ENCODE measurements at regions not wholly inside any gene's neighbourhood (a gene's known extent, or its start where the extent isn't known, plus 50 kb on each side); places are given as distances from the start of the nearest gene placed in this dataset.

DNA sequence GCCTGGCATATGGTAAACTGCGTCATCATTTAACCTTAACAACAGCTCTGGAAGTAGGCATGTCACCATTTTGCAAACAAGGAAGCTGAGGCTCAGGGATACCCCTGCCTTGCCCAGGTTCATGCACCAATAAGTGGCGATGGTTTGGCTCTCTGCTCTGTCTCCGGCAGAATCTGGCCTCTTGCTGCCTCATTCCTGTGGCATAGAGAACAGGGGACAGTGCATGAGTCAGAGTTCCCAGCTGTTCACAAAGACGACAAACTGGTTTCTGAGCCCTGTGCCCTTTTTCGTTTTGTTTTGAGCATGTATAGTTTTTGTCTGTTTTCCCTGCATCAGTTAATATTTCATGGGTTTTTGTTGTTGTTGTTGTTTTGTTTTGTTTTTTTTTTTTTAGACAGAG, 236.8 kb downstream of the OPA1 start:
- Histone ChIP-seq H3K4me1 (ENCODE audit: control insufficient read depth, insufficient read depth, low read length) (peaks cover 8% of the 10 kb centered on the region), H3K4me3 (ENCODE audit: low read length) (no peak overlapping the region), H3K9me3 (ENCODE audit: control insufficient read depth, low read length) (no peaks in the 10 kb centered on the region), H3K27ac (ENCODE audit: low read length) (no peak overlapping the region), H3K27me3 (ENCODE audit: control insufficient read depth, insufficient read depth) (no peaks in the 10 kb centered on the region)
- ATAC-seq: no peak
- WGBS: 87% methylated on average over 5 of the region's 5 CpGs
- intact Hi-C loops (cut with DNase I): no loop called here
- DNase-seq: no peak

DNA sequence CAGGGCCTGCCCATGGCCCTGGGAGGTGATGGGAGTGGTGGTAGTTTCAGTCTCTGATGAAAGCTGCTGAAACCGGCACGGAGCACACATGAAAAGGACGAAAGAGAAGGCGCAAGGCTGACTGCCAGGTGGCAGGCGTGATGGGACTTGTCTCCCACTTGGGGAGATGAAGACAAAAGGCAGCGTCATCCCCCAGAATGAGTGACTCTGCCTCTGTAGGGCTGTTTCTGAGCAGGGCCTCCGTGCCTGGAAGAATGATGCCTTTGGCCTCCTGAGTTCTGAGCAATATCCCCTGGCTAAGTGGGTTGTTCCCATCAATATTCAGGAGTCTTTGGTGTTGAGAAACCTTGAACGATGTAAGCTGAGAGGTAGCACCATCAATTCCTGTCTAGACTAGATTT, 237.8 kb downstream of the OPA1 start:
- whole genome bisulfite sequencing: 97% methylated on average over 8 of the region's 8 CpGs
- no peak overlapping the region for H3K27ac ChIP-seq (ENCODE audit: low read length)
- DNase-seq: no peak
- intact Hi-C loops (cut with DNase I): no loop called here
- ATAC-seq: no peak
- no peaks in the 10 kb centered on the region for H3K27me3 ChIP-seq (ENCODE audit: control insufficient read depth, insufficient read depth)
- H3K4me1 ChIP-seq (ENCODE audit: control insufficient read depth, insufficient read depth, low read length): peaks cover 8% of the 10 kb centered on the region
- no peaks in the 10 kb centered on the region for H3K9me3 ChIP-seq (ENCODE audit: control insufficient read depth, low read length)
- H3K4me3 ChIP-seq (ENCODE audit: low read length): no peak overlapping the region

GRCh38 chr3:193831495-193832455, 238.8 kb downstream of the OPA1 start:
- Histone ChIP-seq H3K27ac (ENCODE audit: low read length) (no peak overlapping the region), H3K27me3 (ENCODE audit: control insufficient read depth, insufficient read depth) (no peaks in the 10 kb centered on the region), H3K4me1 (ENCODE audit: control insufficient read depth, insufficient read depth, low read length) (peaks cover 8% of the 10 kb centered on the region), H3K4me3 (ENCODE audit: low read length) (no peak overlapping the region), H3K9me3 (ENCODE audit: control insufficient read depth, low read length) (no peaks in the 10 kb centered on the region)
- intact Hi-C loops (cut with DNase I): no loop called here
- WGBS: 80% methylated on average over 24 of the region's 24 CpGs
- DNase-seq (no peak), ATAC-seq (peak; percentile 46 to 51)

DNA sequence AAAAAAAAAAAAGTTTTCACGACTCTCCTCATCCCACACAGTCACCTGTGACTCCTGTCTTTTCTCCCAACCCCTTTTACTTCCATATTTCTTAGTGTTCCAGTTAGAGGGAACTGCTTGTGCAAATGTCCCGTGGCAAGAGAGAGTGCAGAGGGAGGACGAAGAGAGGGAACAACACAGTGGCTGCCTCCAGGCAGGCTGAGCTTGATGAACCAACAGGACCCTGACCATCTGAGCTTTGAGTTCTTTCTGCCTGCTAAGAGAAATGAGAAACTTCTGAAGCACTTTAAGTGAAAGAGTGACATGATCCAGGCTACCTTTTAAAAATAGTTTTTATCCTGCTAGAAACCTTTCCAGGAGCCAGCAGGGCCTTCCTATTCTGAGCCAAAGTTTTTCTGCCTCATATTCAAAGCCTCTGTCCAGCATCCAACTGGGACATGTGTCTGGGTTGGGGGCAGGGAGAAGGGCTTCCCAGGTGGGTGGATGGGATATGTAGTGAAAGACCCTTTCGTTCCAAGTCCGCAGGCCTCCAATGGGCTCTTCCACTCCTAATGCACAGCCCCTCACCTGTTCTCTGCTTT, 239.9 kb downstream of the OPA1 start:
- no peak for DNase-seq
- no peak overlapping the region for H3K27ac ChIP-seq (ENCODE audit: low read length)
- H3K4me1 ChIP-seq (ENCODE audit: control insufficient read depth, insufficient read depth, low read length): peaks cover 8% of the 10 kb centered on the region
- WGBS: 86% methylated on average over 5 of the region's 5 CpGs
- ATAC-seq: no peak
- H3K4me3 ChIP-seq (ENCODE audit: low read length): no peak overlapping the region
- no peaks in the 10 kb centered on the region for H3K27me3 ChIP-seq (ENCODE audit: control insufficient read depth, insufficient read depth)
- H3K9me3 ChIP-seq (ENCODE audit: control insufficient read depth, low read length): no peaks in the 10 kb centered on the region
- intact Hi-C loops (cut with DNase I): no loop called here

DNA sequence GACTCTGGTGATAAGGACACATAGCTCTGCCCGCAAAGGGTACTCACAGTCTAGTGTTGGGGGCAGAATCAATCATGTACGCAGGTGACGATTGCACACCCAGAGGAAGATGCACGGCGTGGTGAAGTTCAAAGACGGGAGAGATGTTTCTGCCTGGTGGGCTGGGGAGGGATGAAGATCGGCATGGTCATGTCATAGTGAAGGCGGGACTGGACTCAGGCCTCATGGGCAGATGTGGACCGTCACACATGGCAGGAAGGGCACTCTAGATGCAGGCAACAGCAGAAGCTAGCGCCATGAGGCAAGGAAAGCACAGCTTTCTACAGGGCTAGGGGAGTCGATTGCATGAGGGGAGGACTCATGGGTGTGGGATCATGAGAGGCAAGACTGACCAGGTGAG, 240.6 kb downstream of the OPA1 start:
- ATAC-seq: no peak
- Histone ChIP-seq H3K27me3 (ENCODE audit: control insufficient read depth, insufficient read depth) (no peaks in the 10 kb centered on the region), H3K4me3 (ENCODE audit: low read length) (no peak overlapping the region), H3K4me1 (ENCODE audit: control insufficient read depth, insufficient read depth, low read length) (peaks cover 8% of the 10 kb centered on the region), H3K27ac (ENCODE audit: low read length) (no peak overlapping the region), H3K9me3 (ENCODE audit: control insufficient read depth, low read length) (no peaks in the 10 kb centered on the region)
- intact Hi-C loops (cut with DNase I): no loop called here
- WGBS: 97% methylated on average over 11 of the region's 11 CpGs
- DNase-seq: no peak

- no peaks in the 10 kb centered on the region for H3K27me3 ChIP-seq (ENCODE audit: control insufficient read depth, insufficient read depth)
- peaks cover 8% of the 10 kb centered on the region for H3K4me1 ChIP-seq (ENCODE audit: control insufficient read depth, insufficient read depth, low read length)
- intact Hi-C loops (cut with DNase I): no loop called here
- WGBS: 98% methylated on average over 6 of the region's 6 CpGs
- H3K27ac ChIP-seq (ENCODE audit: low read length): no peak overlapping the region
- ATAC-seq: no peak
- H3K4me3 ChIP-seq (ENCODE audit: low read length): no peak overlapping the region
- DNase-seq: no peak
- H3K9me3 ChIP-seq (ENCODE audit: control insufficient read depth, low read length): no peaks in the 10 kb centered on the region
These were observed 242.4 kb downstream of the OPA1 start for GRCh38 chr3:193835414-193835813.

GRCh38 chr3:193836511-193836910, 243.5 kb downstream of the OPA1 start:
- Histone ChIP-seq H3K4me1 (ENCODE audit: control insufficient read depth, insufficient read depth, low read length) (peaks cover 10% of the 10 kb centered on the region), H3K27me3 (ENCODE audit: control insufficient read depth, insufficient read depth) (no peaks in the 10 kb centered on the region), H3K4me3 (ENCODE audit: low read length) (no peak overlapping the region), H3K27ac (ENCODE audit: low read length) (no peak overlapping the region), H3K9me3 (ENCODE audit: control insufficient read depth, low read length) (no peaks in the 10 kb centered on the region)
- intact Hi-C loops (cut with DNase I): no loop called here
- WGBS: 39% methylated on average over 2 of the region's 2 CpGs
- DNase-seq: no peak
- ATAC-seq: no peak

DNA sequence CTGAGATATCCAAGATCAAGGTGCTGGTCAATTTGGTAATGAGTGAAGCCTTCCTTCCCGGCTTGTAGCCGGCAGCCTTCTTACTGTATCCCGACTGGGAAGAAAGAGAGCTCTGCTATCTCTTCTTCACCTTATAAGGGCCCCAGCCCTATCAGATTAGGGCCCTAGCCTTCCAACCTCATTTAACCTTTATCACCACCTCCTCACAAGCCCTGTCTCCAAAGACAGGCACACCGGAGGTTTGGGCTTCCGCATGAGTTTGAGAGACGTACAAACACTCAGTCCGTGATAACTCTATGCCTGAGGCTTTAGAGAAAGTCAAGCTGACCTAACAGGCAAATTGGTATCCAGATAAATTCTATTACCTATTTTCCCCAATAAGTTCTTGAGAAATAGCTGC, 243.9 kb downstream of the OPA1 start:
- ATAC-seq (no peak), DNase-seq (no peak)
- H3K4me3 ChIP-seq (ENCODE audit: low read length): no peak overlapping the region
- H3K9me3 ChIP-seq (ENCODE audit: control insufficient read depth, low read length): no peaks in the 10 kb centered on the region
- H3K27me3 ChIP-seq (ENCODE audit: control insufficient read depth, insufficient read depth): no peaks in the 10 kb centered on the region
- no peak overlapping the region for H3K27ac ChIP-seq (ENCODE audit: low read length)
- intact Hi-C loops (cut with DNase I): no loop called here
- WGBS: 71% methylated on average over 7 of the region's 7 CpGs
- H3K4me1 ChIP-seq (ENCODE audit: control insufficient read depth, insufficient read depth, low read length): peaks cover 9% of the 10 kb centered on the region

DNA sequence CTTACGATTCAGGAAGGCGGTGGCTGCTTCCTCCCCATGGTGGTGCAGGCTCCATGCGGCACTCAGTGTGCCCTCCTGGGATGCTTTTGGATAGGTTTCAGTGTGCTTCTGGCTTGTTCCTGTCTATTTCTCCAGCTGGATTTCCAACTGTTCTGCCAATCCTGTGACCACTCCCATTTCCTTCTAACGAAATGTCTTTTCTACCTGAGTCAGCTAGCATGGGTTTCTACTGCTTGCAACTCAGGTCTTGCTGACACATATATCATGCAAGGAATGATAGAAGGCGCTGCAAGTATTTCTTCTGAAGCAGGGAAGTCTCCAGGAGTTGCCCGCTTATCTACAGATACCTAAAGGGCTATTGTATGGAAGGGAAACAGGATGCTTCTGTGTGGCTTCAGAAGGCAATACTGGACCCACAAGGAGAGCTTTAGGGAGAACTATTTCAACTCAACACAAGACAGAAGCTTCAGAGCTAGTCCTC, 244.4 kb downstream of the OPA1 start:
- Histone ChIP-seq H3K9me3 (ENCODE audit: control insufficient read depth, low read length) (no peaks in the 10 kb centered on the region), H3K27me3 (ENCODE audit: control insufficient read depth, insufficient read depth) (no peaks in the 10 kb centered on the region), H3K27ac (ENCODE audit: low read length) (no peak overlapping the region), H3K4me3 (ENCODE audit: low read length) (no peak overlapping the region), H3K4me1 (ENCODE audit: control insufficient read depth, insufficient read depth, low read length) (peaks cover 5% of the 10 kb centered on the region)
- intact Hi-C loops (cut with DNase I): no loop called here
- DNase-seq (no peak), ATAC-seq (peak in 1 of 2 donors; percentile 28)
- WGBS: 76% methylated on average over 6 of the region's 6 CpGs

GRCh38 chr3:193840111-193840641, 247.2 kb downstream of the OPA1 start:
- Histone ChIP-seq H3K4me3 (ENCODE audit: low read length) (no peak overlapping the region), H3K4me1 (ENCODE audit: control insufficient read depth, insufficient read depth, low read length) (peaks cover 3% of the 10 kb centered on the region), H3K9me3 (ENCODE audit: control insufficient read depth, low read length) (no peaks in the 10 kb centered on the region), H3K27me3 (ENCODE audit: control insufficient read depth, insufficient read depth) (no peaks in the 10 kb centered on the region), H3K27ac (ENCODE audit: low read length) (no peak overlapping the region)
- intact Hi-C loops (cut with DNase I): no loop called here
- no peak for ATAC-seq
- no peak for DNase-seq
- 98% methylated on average over 2 of the region's 2 CpGs for WGBS

DNA sequence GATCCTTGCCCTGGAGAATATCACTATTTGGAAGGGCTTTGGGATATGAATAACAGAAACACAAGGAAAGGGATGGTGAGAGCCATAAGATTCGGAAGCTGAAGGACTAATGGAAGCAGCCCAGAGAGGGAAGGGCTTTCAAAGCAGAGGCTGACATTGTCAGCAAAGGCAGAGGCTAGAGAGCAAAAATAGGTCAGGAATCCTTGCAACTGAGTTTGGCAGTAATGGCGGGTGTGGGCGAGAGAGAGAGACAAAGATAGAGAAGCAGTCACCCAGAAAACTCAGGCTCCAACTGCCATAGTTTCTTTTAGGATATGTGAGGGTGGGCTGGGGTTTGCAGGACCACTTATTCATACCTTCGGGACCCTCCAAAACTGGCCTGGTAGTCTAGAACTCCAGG, 248.6 kb downstream of the OPA1 start:
- Histone ChIP-seq H3K4me3 (ENCODE audit: low read length) (no peak overlapping the region), H3K27me3 (ENCODE audit: control insufficient read depth, insufficient read depth) (no peaks in the 10 kb centered on the region), H3K9me3 (ENCODE audit: control insufficient read depth, low read length) (no peaks in the 10 kb centered on the region), H3K27ac (ENCODE audit: low read length) (no peak overlapping the region), H3K4me1 (ENCODE audit: control insufficient read depth, insufficient read depth, low read length) (peaks cover 3% of the 10 kb centered on the region)
- no peak for ATAC-seq
- no peak for DNase-seq
- 54% methylated on average over 4 of the region's 4 CpGs for WGBS
- intact Hi-C loops (cut with DNase I): no loop called here
